ENCODE measurements at regions not wholly inside any gene's neighbourhood (a gene's known extent, or its start where the extent isn't known, plus 50 kb on each side); places are given as distances from the start of the nearest gene placed in this dataset.
"Not testable (repeated sequence)": the region's sequence is repeated elsewhere in the genome, so short reads cannot be mapped to it uniquely, and the experiment has no call there.

GRCh38 chr6:10343320-10343719, 71.6 kb downstream of the TFAP2A start:
- no peak for DNase-seq (ENCODE audit: low read depth)
- in situ Hi-C loops (cut with HindIII; ENCODE audit: low pct_unique_long_range_greater_than_20kb, low sequenced_read_pairs): no loop called here

- DNase-seq (ENCODE audit: low read depth): no peak
- in situ Hi-C loops (cut with HindIII; ENCODE audit: low pct_unique_long_range_greater_than_20kb, low sequenced_read_pairs): no loop called here
These were observed 73.3 kb downstream of the TFAP2A start for GRCh38 chr6:10341605-10342004.

GRCh38 chr6:10338151-10338550, 76.7 kb downstream of the TFAP2A start:
- in situ Hi-C loops (cut with HindIII; ENCODE audit: low pct_unique_long_range_greater_than_20kb, low sequenced_read_pairs): no loop called here
- DNase-seq (ENCODE audit: low read depth): no peak

- in situ Hi-C loops (cut with HindIII; ENCODE audit: low pct_unique_long_range_greater_than_20kb, low sequenced_read_pairs); DNase-seq (ENCODE audit: low read depth): not testable (repeated sequence)
These were observed 77.5 kb downstream of the TFAP2A start for GRCh38 chr6:10337376-10337775.

GRCh38 chr6:10332111-10332510, 82.8 kb downstream of the TFAP2A start:
- in situ Hi-C loops (cut with HindIII; ENCODE audit: low pct_unique_long_range_greater_than_20kb, low sequenced_read_pairs): no loop called here
- no peak for DNase-seq (ENCODE audit: low read depth)

GRCh38 chr6:10331334-10331968, 83.4 kb downstream of the TFAP2A start:
- no peak for DNase-seq (ENCODE audit: low read depth)
- in situ Hi-C loops (cut with HindIII; ENCODE audit: low pct_unique_long_range_greater_than_20kb, low sequenced_read_pairs): no loop called here

GRCh38 chr6:10330515-10330914, 84.4 kb downstream of the TFAP2A start:
- DNase-seq (ENCODE audit: low read depth): no peak
- in situ Hi-C loops (cut with HindIII; ENCODE audit: low pct_unique_long_range_greater_than_20kb, low sequenced_read_pairs): no loop called here

GRCh38 chr6:10323018-10323417, 91.9 kb downstream of the TFAP2A start:
- in situ Hi-C loops (cut with HindIII; ENCODE audit: low pct_unique_long_range_greater_than_20kb, low sequenced_read_pairs): no loop called here
- DNase-seq (ENCODE audit: low read depth): no peak

GRCh38 chr6:10320291-10320690, 94.6 kb downstream of the TFAP2A start:
- in situ Hi-C loops (cut with HindIII; ENCODE audit: low pct_unique_long_range_greater_than_20kb, low sequenced_read_pairs): no loop called here
- DNase-seq (ENCODE audit: low read depth): no peak

- peak; percentile 80 for DNase-seq (ENCODE audit: low read depth)
These were observed 98.5 kb downstream of the TFAP2A start for GRCh38 chr6:10316373-10316721.

GRCh38 chr6:10315658-10316372, 99.1 kb downstream of the TFAP2A start:
- peak; percentile 73 for DNase-seq (ENCODE audit: low read depth)
- in situ Hi-C loops (cut with HindIII; ENCODE audit: low pct_unique_long_range_greater_than_20kb, low sequenced_read_pairs): no loop called here

More at GRCh38 chr6:10316373-10316721, 98.5 kb downstream of the TFAP2A start:
- in situ Hi-C loops (cut with HindIII; ENCODE audit: low pct_unique_long_range_greater_than_20kb, low sequenced_read_pairs): no loop called here

- in situ Hi-C loops (cut with HindIII; ENCODE audit: low pct_unique_long_range_greater_than_20kb, low sequenced_read_pairs): no loop called here
- DNase-seq (ENCODE audit: low read depth): no peak
These were observed 99.8 kb downstream of the TFAP2A start for GRCh38 chr6:10315034-10315433.

GRCh38 chr6:10314163-10314955, 100.5 kb downstream of the TFAP2A start:
- no peak for DNase-seq (ENCODE audit: low read depth)
- in situ Hi-C loops (cut with HindIII; ENCODE audit: low pct_unique_long_range_greater_than_20kb, low sequenced_read_pairs): no loop called here

GRCh38 chr6:10313799-10314162, 101.1 kb downstream of the TFAP2A start:
- in situ Hi-C loops (cut with HindIII; ENCODE audit: low pct_unique_long_range_greater_than_20kb, low sequenced_read_pairs): no loop called here
- DNase-seq (ENCODE audit: low read depth): no peak

GRCh38 chr6:10312445-10312844, 102.4 kb downstream of the TFAP2A start:
- DNase-seq (ENCODE audit: low read depth): no peak
- in situ Hi-C loops (cut with HindIII; ENCODE audit: low pct_unique_long_range_greater_than_20kb, low sequenced_read_pairs): no loop called here

GRCh38 chr6:10311546-10312405, 103.1 kb downstream of the TFAP2A start:
- in situ Hi-C loops (cut with HindIII; ENCODE audit: low pct_unique_long_range_greater_than_20kb, low sequenced_read_pairs); DNase-seq (ENCODE audit: low read depth): not testable (repeated sequence)

- DNase-seq (ENCODE audit: low read depth): peak; percentile 64
- in situ Hi-C loops (cut with HindIII; ENCODE audit: low pct_unique_long_range_greater_than_20kb, low sequenced_read_pairs): no loop called here
These were observed 104.0 kb downstream of the TFAP2A start for GRCh38 chr6:10310826-10311225.

GRCh38 chr6:10310330-10310653, 104.6 kb downstream of the TFAP2A start:
- DNase-seq (ENCODE audit: low read depth): peak; percentile 60
- in situ Hi-C loops (cut with HindIII; ENCODE audit: low pct_unique_long_range_greater_than_20kb, low sequenced_read_pairs): no loop called here
